Hepatocyte (in vitro differentiated cells): ENCODE measurements at regions not wholly inside any gene's neighbourhood (a gene's known extent, or its start where the extent isn't known, plus 50 kb on each side); places are given as distances from the start of the nearest gene placed in this dataset.

Experiments
- DNase-seq: peaks from one replicate; pipeline ENCODE4 v3.0.0-alpha.2; 2016; ENCODE audit warnings: low spot score
- H2AFZ ChIP-seq: fragments of 200-600 bp; sonication (generic); 2 replicates; pipeline ENCODE4 v1.6.0; 2016; ENCODE audit warnings: antibody characterized with exemption, mild to moderate bottlenecking
- H3K27ac ChIP-seq: fragments of 200-600 bp; sonication (generic); 2 replicates; pipeline ENCODE4 v1.5.1; 2016; ENCODE audit warnings: mild to moderate bottlenecking
- H3K27me3 ChIP-seq: fragments of 200-600 bp; sonication (generic); 2 replicates; pipeline ENCODE4 v1.6.1; 2016
- H3K36me3 ChIP-seq: fragments of 200-600 bp; sonication (generic); replicated peaks from 2 replicates; pipeline ENCODE4 v1.5.1; 2016; ENCODE audit warnings: low read depth; ENCODE audit not compliant: insufficient read depth
- H3K4me1 ChIP-seq: fragments of 200-600 bp; sonication (generic); 2 replicates; pipeline ENCODE4 v1.5.1; 2016; ENCODE audit warnings: mild to moderate bottlenecking, moderate library complexity; ENCODE audit not compliant: insufficient read depth
- H3K4me2 ChIP-seq: fragments of 200-600 bp; sonication (generic); 2 replicates; pipeline ENCODE4 v1.6.0; 2016
- H3K4me3 ChIP-seq: fragments of 200-600 bp; sonication (generic); 2 replicates; pipeline ENCODE4 v1.5.1; 2016; ENCODE audit warnings: mild to moderate bottlenecking
- H3K79me2 ChIP-seq: fragments of 200-600 bp; sonication (generic); 2 replicates; pipeline ENCODE4 v1.6.0; 2017; ENCODE audit warnings: mild to moderate bottlenecking
- H3K9me2 ChIP-seq: fragments of 200-600 bp; sonication (generic); replicated peaks from 2 replicates; pipeline ENCODE4 v1.6.0; 2017; ENCODE audit warnings: mild to moderate bottlenecking; ENCODE audit not compliant: insufficient read depth
- H3K9me3 ChIP-seq: fragments of 200-600 bp; sonication (generic); 2 replicates; pipeline ENCODE4 v1.5.1; 2016; ENCODE audit warnings: low read depth, mild to moderate bottlenecking
- H4K20me1 ChIP-seq: fragments of 200-600 bp; sonication (generic); 2 replicates; pipeline ENCODE4 v1.6.0; 2016; ENCODE audit warnings: mild to moderate bottlenecking; ENCODE audit not compliant: insufficient read depth, poor library complexity, severe bottlenecking
- EZH2 ChIP-seq: fragments of 200-600 bp; sonication (generic); IDR thresholded peaks from 2 replicates; pipeline ENCODE4 v1.6.1; 2016; ENCODE audit warnings: antibody characterized with exemption, mild to moderate bottlenecking, borderline replicate concordance
- EZH2phosphoT487 ChIP-seq: fragments of 200-600 bp; sonication (generic); IDR thresholded peaks from one replicate; pipeline ENCODE4 v1.6.1; 2018; ENCODE audit warnings: antibody characterized with exemption, mild to moderate bottlenecking, low read depth, moderate library complexity; ENCODE audit not compliant: unreplicated experiment, severe bottlenecking
- WGBS: methylation state at CpG from one replicate; pipeline ENCODE4 v1.1.6; 2016; ENCODE audit warnings: low lambda C conversion rate; ENCODE audit errors: missing lambda C conversion rate; 5-methylcytosine and 5-hydroxymethylcytosine counted together
- TF ChIP-seq, protein P1 (sequence below): fragments of 200-600 bp; sonication (generic); IDR thresholded peaks from 2 replicates; pipeline ENCODE4 v1.5.1; 2016; ENCODE audit warnings: antibody characterized with exemption, mild to moderate bottlenecking; ENCODE audit not compliant: poor library complexity

DNA sequence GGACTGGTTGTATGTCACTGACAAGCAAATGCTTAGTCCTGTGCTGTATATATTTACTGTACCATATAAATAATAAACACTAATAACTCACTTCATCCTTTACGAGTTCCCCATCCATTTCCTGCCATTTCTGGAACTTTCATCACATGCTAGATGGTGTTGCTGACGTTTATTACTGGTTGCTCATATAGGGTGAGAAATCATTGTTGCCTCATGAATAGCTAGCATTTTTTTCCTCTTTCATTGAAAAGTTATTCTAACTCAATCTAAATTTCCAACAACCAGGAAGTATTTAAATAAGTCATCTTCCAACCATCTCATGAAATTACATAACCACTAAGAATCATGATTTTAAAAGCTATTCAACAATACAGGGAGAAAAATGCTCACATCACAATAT is 88.6 kb upstream of the RCN1 start:
- Histone ChIP-seq H3K9me3 (no peaks in the 10 kb centered on the region), H3K4me2 (no peak overlapping the region), H3K9me2 (no peaks in the 10 kb centered on the region), H3K27ac (no peak overlapping the region), H3K27me3 (peaks cover 42% of the 10 kb centered on the region), H4K20me1 (no peaks in the 10 kb centered on the region), H3K36me3 (no peaks in the 10 kb centered on the region), H3K4me3 (no peak overlapping the region), H2AFZ (no peak overlapping the region), H3K4me1 (no peaks in the 10 kb centered on the region), H3K79me2 (no peaks in the 10 kb centered on the region)
- DNase-seq: no peak
- TF ChIP-seq EZH2phosphoT487: no peak
- TF ChIP-seq, protein P1, sequence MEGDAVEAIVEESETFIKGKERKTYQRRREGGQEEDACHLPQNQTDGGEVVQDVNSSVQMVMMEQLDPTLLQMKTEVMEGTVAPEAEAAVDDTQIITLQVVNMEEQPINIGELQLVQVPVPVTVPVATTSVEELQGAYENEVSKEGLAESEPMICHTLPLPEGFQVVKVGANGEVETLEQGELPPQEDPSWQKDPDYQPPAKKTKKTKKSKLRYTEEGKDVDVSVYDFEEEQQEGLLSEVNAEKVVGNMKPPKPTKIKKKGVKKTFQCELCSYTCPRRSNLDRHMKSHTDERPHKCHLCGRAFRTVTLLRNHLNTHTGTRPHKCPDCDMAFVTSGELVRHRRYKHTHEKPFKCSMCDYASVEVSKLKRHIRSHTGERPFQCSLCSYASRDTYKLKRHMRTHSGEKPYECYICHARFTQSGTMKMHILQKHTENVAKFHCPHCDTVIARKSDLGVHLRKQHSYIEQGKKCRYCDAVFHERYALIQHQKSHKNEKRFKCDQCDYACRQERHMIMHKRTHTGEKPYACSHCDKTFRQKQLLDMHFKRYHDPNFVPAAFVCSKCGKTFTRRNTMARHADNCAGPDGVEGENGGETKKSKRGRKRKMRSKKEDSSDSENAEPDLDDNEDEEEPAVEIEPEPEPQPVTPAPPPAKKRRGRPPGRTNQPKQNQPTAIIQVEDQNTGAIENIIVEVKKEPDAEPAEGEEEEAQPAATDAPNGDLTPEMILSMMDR: no peak
- no peak for TF ChIP-seq EZH2
- 77% methylated on average over 2 of the region's 2 CpGs for WGBS

DNA sequence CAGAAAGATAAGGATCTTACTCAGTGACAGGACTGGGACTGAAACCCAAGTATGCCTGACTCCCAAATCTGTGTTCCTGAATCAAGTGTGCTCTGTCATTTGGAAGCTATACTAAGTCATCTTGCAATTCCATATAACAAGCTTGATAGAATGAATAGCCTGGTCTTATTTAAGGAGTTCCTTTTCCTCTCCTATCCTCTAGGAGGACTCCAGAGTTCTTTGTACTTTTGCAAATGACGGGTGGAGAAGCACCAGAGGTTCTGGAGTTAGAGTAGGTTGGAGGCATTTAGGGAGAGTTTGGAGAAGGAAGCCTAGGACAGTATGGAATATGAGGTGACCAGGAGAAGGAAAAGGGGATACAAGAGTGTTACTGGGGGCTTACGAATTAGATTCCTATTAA is 92.9 kb upstream of the RCN1 start:
- no peak for TF ChIP-seq EZH2phosphoT487
- TF ChIP-seq, protein P1: no peak
- TF ChIP-seq EZH2: no peak
- DNase-seq: no peak
- H3K4me3 ChIP-seq: no peak overlapping the region
- no peaks in the 10 kb centered on the region for H3K9me3 ChIP-seq
- no peak overlapping the region for H3K4me2 ChIP-seq
- H4K20me1 ChIP-seq: no peaks in the 10 kb centered on the region
- H3K27me3 ChIP-seq: peaks cover 37% of the 10 kb centered on the region
- WGBS: 56% methylated on average over 2 of the region's 2 CpGs
- H3K27ac ChIP-seq: no peak overlapping the region
- no peaks in the 10 kb centered on the region for H3K79me2 ChIP-seq
- H2AFZ ChIP-seq: no peak overlapping the region
- no peaks in the 10 kb centered on the region for H3K9me2 ChIP-seq
- H3K36me3 ChIP-seq: no peaks in the 10 kb centered on the region
- H3K4me1 ChIP-seq: no peaks in the 10 kb centered on the region

DNA sequence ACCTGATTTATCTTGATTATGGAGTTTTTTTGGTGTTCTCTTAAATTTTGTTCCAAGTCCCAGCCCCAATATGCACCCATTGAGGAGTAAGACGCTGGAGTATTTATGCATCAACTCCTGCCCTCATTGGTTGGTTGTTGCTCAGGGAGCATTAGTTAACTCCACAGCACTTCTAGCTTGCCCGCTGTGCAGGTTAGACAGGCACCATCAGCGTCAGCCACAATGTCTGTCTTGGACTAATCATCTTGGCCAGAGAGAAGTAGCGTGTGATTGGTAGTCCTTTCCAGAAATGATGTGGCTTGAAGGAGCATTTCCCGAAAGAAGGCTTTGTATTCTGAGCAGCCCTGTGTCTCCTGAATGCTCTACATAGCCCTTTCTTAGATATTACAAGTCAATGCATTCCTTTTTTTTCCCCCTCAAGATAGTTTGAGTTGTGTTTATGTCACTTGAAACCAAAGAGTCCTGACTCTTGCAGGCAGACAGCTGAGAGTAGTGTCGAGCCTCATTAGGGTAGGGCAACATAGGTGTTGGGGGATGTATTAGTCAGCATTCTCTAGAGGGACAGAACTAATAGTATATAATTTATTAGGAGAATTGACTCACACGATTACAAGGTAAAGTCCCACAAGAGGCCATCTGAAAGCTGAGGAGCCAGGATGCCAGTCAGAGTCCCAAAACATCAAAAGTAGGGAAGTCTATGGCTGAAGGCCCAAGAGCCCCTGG is 94.6 kb upstream of the RCN1 start:
- Histone ChIP-seq H3K36me3 (no peaks in the 10 kb centered on the region), H3K4me1 (no peaks in the 10 kb centered on the region), H3K27me3 (peaks cover 24% of the 10 kb centered on the region), H4K20me1 (no peaks in the 10 kb centered on the region), H3K27ac (no peak overlapping the region), H3K9me3 (no peaks in the 10 kb centered on the region), H3K4me2 (no peak overlapping the region), H2AFZ (no peak overlapping the region), H3K79me2 (no peaks in the 10 kb centered on the region), H3K9me2 (no peaks in the 10 kb centered on the region), H3K4me3 (no peak overlapping the region)
- no peak for DNase-seq
- TF ChIP-seq EZH2 (no peak), EZH2phosphoT487 (no peak)
- TF ChIP-seq, protein P1: no peak
- 90% methylated on average over 7 of the region's 7 CpGs for WGBS
